HUES6 (cell line): ENCODE measurements at regions not wholly inside any gene's neighbourhood (a gene's known extent, or its start where the extent isn't known, plus 50 kb on each side); places are given as distances from the start of the nearest gene placed in this dataset.

Experiments
- H3K27ac ChIP-seq: 2 replicates; pipeline ENCODE4 v1.7.0; 2013; ENCODE audit warnings: low read depth, mild to moderate bottlenecking, low read length, inconsistent platforms
- H3K27me3 ChIP-seq: 2 replicates; pipeline ENCODE4 v1.6.1; 2013; ENCODE audit warnings: low read length; ENCODE audit not compliant: control insufficient read depth, insufficient read depth
- H3K36me3 ChIP-seq: 2 replicates; pipeline ENCODE4 v1.6.1; 2013; ENCODE audit warnings: low read length; ENCODE audit not compliant: control insufficient read depth, insufficient read depth
- H3K4me1 ChIP-seq: 2 replicates; pipeline ENCODE4 v1.6.1; 2013; ENCODE audit warnings: low read length; ENCODE audit not compliant: control insufficient read depth, insufficient read depth
- H3K4me3 ChIP-seq: 2 replicates; pipeline ENCODE4 v1.5.1; 2013; ENCODE audit warnings: low read depth, low read length
- H3K9ac ChIP-seq: one replicate; pipeline ENCODE4 v1.6.1; 2013; ENCODE audit warnings: mild to moderate bottlenecking, low read length
- H3K9me3 ChIP-seq: 2 replicates; pipeline ENCODE4 v1.6.1; 2013; ENCODE audit warnings: low read depth, low read length; ENCODE audit not compliant: control insufficient read depth, insufficient read depth

DNA sequence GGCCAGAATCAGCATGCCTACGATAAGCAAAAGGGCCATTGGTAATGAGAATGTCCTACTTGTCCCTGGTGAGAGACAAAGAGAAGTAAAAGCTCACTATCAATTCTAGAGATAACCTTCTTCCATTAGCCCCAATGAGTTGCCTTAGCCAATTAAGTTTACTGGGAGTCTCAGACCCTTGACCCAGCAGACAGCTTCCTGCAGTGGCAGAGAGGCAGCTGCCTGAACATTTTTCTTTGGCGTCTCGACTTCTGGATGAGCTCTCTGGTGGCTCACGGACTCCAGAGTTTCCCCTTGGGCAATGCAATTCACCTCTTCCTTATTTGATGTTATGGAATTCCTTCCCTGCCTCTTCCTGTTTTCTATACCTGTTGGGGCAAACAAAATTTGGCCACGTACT is 1034.4 kb downstream of the NAALADL2 start:
- Histone ChIP-seq H3K27me3 (no peaks in the 10 kb centered on the region), H3K27ac (no peak overlapping the region), H3K4me1 (no peaks in the 10 kb centered on the region), H3K4me3 (no peak overlapping the region), H3K36me3 (no peaks in the 10 kb centered on the region), H3K9ac (no peak overlapping the region), H3K9me3 (no peaks in the 10 kb centered on the region)

DNA sequence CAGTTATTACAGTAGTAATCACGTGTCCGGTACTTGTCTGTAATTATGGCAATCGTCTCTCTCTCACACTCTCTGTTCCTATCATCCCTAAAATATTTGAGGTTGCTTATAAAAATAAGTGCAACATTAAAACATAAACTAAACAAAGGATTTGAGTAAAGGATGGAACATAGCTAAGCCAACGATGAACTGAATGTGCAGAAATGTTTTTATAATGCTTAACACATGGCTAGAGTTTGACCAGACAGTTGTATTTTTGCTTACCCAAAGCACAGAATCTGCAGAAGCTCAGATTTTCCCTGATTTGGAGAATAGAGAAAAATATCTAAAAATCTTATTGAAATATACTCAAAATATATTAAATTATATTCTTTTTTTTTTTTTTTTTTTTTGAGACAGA is 1030.9 kb downstream of the NAALADL2 start:
- Histone ChIP-seq H3K27me3 (no peaks in the 10 kb centered on the region), H3K9ac (no peak overlapping the region), H3K4me1 (no peaks in the 10 kb centered on the region), H3K4me3 (no peak overlapping the region), H3K36me3 (no peaks in the 10 kb centered on the region), H3K9me3 (no peaks in the 10 kb centered on the region), H3K27ac (no peak overlapping the region)

GRCh38 chr3:175885231-175885766 is 1026.2 kb downstream of the NAALADL2 start:
- H3K36me3 ChIP-seq: no peaks in the 10 kb centered on the region
- H3K9ac ChIP-seq: no peak overlapping the region
- H3K4me3 ChIP-seq: no peak overlapping the region
- H3K27ac ChIP-seq: no peak overlapping the region
- H3K4me1 ChIP-seq: no peaks in the 10 kb centered on the region
- no peaks in the 10 kb centered on the region for H3K27me3 ChIP-seq
- peaks cover 7% of the 10 kb centered on the region; the same call in 1 of the 2 replicates for H3K9me3 ChIP-seq

GRCh38 chr3:175879417-175879816 is 1020.3 kb downstream of the NAALADL2 start:
- H3K36me3 ChIP-seq: no peaks in the 10 kb centered on the region
- H3K27ac ChIP-seq: no peak overlapping the region
- H3K4me3 ChIP-seq: no peak overlapping the region
- H3K4me1 ChIP-seq: no peaks in the 10 kb centered on the region
- H3K9me3 ChIP-seq: peaks cover 7% of the 10 kb centered on the region; the same call in 1 of the 2 replicates
- H3K27me3 ChIP-seq: no peaks in the 10 kb centered on the region
- no peak overlapping the region for H3K9ac ChIP-seq

GRCh38 chr3:175869404-175869803 is 1010.3 kb downstream of the NAALADL2 start:
- Histone ChIP-seq H3K4me3 (no peak overlapping the region), H3K9ac (no peak overlapping the region), H3K27me3 (no peaks in the 10 kb centered on the region), H3K9me3 (no peaks in the 10 kb centered on the region), H3K4me1 (no peaks in the 10 kb centered on the region), H3K27ac (no peak overlapping the region), H3K36me3 (no peaks in the 10 kb centered on the region)

GRCh38 chr3:175868626-175869025 is 1009.5 kb downstream of the NAALADL2 start:
- no peak overlapping the region for H3K4me3 ChIP-seq
- no peak overlapping the region for H3K9ac ChIP-seq
- no peak overlapping the region for H3K27ac ChIP-seq
- no peaks in the 10 kb centered on the region for H3K4me1 ChIP-seq
- H3K27me3 ChIP-seq: no peaks in the 10 kb centered on the region
- no peaks in the 10 kb centered on the region for H3K9me3 ChIP-seq
- no peaks in the 10 kb centered on the region for H3K36me3 ChIP-seq

DNA sequence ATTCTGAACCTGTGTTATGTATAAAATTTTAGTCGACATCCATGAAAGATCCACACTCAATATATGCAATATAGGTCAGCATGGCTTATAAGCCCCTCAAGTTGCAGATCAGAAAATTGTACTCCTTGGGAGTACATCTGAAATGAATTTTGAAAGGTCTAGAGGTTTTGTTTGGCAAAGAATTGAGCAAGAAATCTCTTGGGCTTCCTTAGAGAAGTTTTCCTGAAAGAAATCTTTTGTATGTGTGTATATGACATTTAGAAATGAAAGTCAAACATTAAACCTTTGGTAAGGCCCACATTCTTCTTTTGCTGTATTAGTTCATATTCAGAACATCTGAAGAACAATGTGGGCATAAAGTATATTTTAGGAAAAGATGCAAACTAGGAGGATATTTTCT is 1006.6 kb downstream of the NAALADL2 start:
- Histone ChIP-seq H3K9ac (no peak overlapping the region), H3K4me1 (no peaks in the 10 kb centered on the region), H3K36me3 (no peaks in the 10 kb centered on the region), H3K4me3 (no peak overlapping the region), H3K9me3 (no peaks in the 10 kb centered on the region), H3K27me3 (no peaks in the 10 kb centered on the region), H3K27ac (no peak overlapping the region)

DNA sequence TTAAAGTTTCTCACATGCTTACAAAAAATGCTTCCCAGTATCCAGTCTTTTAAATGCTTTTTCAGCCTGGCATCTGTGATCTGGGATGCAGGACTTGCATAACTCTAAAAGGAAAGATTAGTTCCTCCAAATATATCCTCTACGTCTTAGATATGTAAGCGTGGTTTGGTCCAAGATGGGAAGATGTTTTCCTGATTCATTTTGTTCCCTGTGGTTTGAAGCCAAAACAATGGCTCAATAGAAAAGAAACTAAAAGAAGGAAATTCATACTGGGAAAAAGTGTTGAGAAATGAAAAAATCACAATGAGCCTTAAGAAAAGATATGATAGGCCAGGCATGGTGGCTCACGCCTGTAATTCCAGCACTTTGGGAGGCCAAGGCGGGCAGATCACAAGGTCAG is 1002.8 kb downstream of the NAALADL2 start:
- no peak overlapping the region for H3K27ac ChIP-seq
- H3K4me1 ChIP-seq: no peaks in the 10 kb centered on the region
- H3K9me3 ChIP-seq: no peaks in the 10 kb centered on the region
- H3K36me3 ChIP-seq: no peaks in the 10 kb centered on the region
- no peaks in the 10 kb centered on the region for H3K27me3 ChIP-seq
- H3K4me3 ChIP-seq: no peak overlapping the region
- no peak overlapping the region for H3K9ac ChIP-seq
